Mesendoderm (in vitro differentiated cells): ENCODE measurements at regions not wholly inside any gene's neighbourhood (a gene's known extent, or its start where the extent isn't known, plus 50 kb on each side); places are given as distances from the start of the nearest gene placed in this dataset.

Experiments
- DNase-seq: peaks from one replicate; pipeline ENCODE4 v3.0.0; 2013
- H2AK5ac ChIP-seq: 2 replicates; pipeline ENCODE4 v1.6.1; 2013; ENCODE audit warnings: low read length, inconsistent platforms
- H2BK120ac ChIP-seq: 2 replicates; pipeline ENCODE4 v1.6.1; 2013; ENCODE audit warnings: low read depth, mild to moderate bottlenecking, low read length, moderate library complexity, mixed read lengths
- H2BK15ac ChIP-seq: replicated peaks from 2 replicates; pipeline ENCODE4 v1.6.1; 2013; ENCODE audit warnings: low read depth, mild to moderate bottlenecking, moderate library complexity
- H2BK5ac ChIP-seq: 2 replicates; pipeline ENCODE4 v1.6.1; 2013; ENCODE audit warnings: low read length, inconsistent platforms
- H3K18ac ChIP-seq: 2 replicates; pipeline ENCODE4 v1.6.1; 2013; ENCODE audit warnings: mild to moderate bottlenecking, low read length, mixed read lengths
- H3K23ac ChIP-seq: one replicate; pipeline ENCODE4 v1.6.1; 2013; ENCODE audit warnings: low read length
- H3K27ac ChIP-seq: 2 replicates; pipeline ENCODE4 v1.5.1; 2013; ENCODE audit warnings: low read depth, mild to moderate bottlenecking, inconsistent platforms, low read length, moderate library complexity
- H3K27me3 ChIP-seq: 2 replicates; pipeline ENCODE4 v1.6.1; 2013; ENCODE audit warnings: low read length, control low read depth, mild to moderate bottlenecking, inconsistent platforms; ENCODE audit not compliant: insufficient read depth, poor library complexity
- H3K36me3 ChIP-seq: 2 replicates; pipeline ENCODE4 v1.6.1; 2013; ENCODE audit warnings: low read length, inconsistent platforms; ENCODE audit not compliant: control insufficient read depth, insufficient read depth
- H3K4ac ChIP-seq: one replicate; pipeline ENCODE4 v1.6.1; 2013; ENCODE audit warnings: low read depth, mild to moderate bottlenecking, low read length, moderate library complexity
- H3K4me1 ChIP-seq: 2 replicates; pipeline ENCODE4 v1.6.1; 2013; ENCODE audit warnings: low read depth, low read length, inconsistent platforms; ENCODE audit not compliant: control insufficient read depth
- H3K4me2 ChIP-seq: 2 replicates; pipeline ENCODE4 v1.6.1; 2013; ENCODE audit warnings: low read length
- H3K4me3 ChIP-seq: 2 replicates; pipeline ENCODE4 v1.5.1; 2013; ENCODE audit warnings: mild to moderate bottlenecking, low read length
- H3K56ac ChIP-seq: one replicate; pipeline ENCODE4 v1.6.1; 2013; ENCODE audit warnings: low read length
- H3K79me1 ChIP-seq: 2 replicates; pipeline ENCODE4 v1.6.1; 2013; ENCODE audit warnings: low read length, inconsistent platforms
- H3K79me2 ChIP-seq: 2 replicates; pipeline ENCODE4 v1.6.1; 2013; ENCODE audit warnings: mild to moderate bottlenecking, low read length; ENCODE audit not compliant: control insufficient read depth, insufficient read depth
- H3K9ac ChIP-seq: 2 replicates; pipeline ENCODE4 v1.6.1; 2013; ENCODE audit warnings: low read length, inconsistent platforms
- H4K5ac ChIP-seq: one replicate; pipeline ENCODE4 v1.6.1; 2013; ENCODE audit warnings: low read length
- H4K8ac ChIP-seq: one replicate; pipeline ENCODE4 v1.6.1; 2013; ENCODE audit warnings: low read depth, mild to moderate bottlenecking, control low read depth, low read length, moderate library complexity
- WGBS: extraction: QIAGEN DNeasy Blood & Tissue Kit; methylation state at CpG from one replicate; pipeline ENCODE4 v1.1.7; 2013; ENCODE audit warnings: low lambda C conversion rate, missing lambda C conversion rate; ENCODE audit not compliant: insufficient coverage; ENCODE audit errors: extremely low coverage; 5-methylcytosine and 5-hydroxymethylcytosine counted together

GRCh38 chr16:48085729-48086128 lies 70.1 kb downstream of the ABCC12 start:
- Histone ChIP-seq H3K4me1 (no peaks in the 10 kb centered on the region), H4K8ac (no peak overlapping the region), H3K4me3 (no peak overlapping the region), H3K27me3 (no peaks in the 10 kb centered on the region), H3K18ac (no peak overlapping the region), H2BK5ac (no peak overlapping the region), H3K23ac (no peak overlapping the region), H3K4ac (no peak overlapping the region), H4K5ac (no peak overlapping the region), H3K4me2 (no peak overlapping the region), H3K79me1 (no peaks in the 10 kb centered on the region), H2BK15ac (no peak overlapping the region), H3K56ac (no peak overlapping the region), H3K36me3 (no peaks in the 10 kb centered on the region), H2BK120ac (no peak overlapping the region), H3K27ac (no peak overlapping the region), H2AK5ac (no peak overlapping the region), H3K9ac (no peak overlapping the region), H3K79me2 (no peaks in the 10 kb centered on the region)
- no peak for DNase-seq
- WGBS: no CpG with 5 or more reads among the region's 1 CpG

- Histone ChIP-seq H3K18ac (no peak overlapping the region), H3K4me1 (no peaks in the 10 kb centered on the region), H2BK15ac (no peak overlapping the region), H3K4me2 (no peak overlapping the region), H3K23ac (no peak overlapping the region), H3K56ac (no peak overlapping the region), H3K4me3 (no peak overlapping the region), H2BK120ac (no peak overlapping the region), H4K8ac (no peak overlapping the region), H3K9ac (no peak overlapping the region), H2BK5ac (no peak overlapping the region), H3K4ac (no peak overlapping the region), H3K79me1 (no peaks in the 10 kb centered on the region), H3K36me3 (no peaks in the 10 kb centered on the region), H4K5ac (no peak overlapping the region), H3K27me3 (no peaks in the 10 kb centered on the region), H3K27ac (no peak overlapping the region), H3K79me2 (no peaks in the 10 kb centered on the region), H2AK5ac (no peak overlapping the region)
- no CpG with 5 or more reads among the region's 7 CpGs for WGBS
- no peak for DNase-seq
Observed at GRCh38 chr16:48084826-48085225, 71.0 kb downstream of the ABCC12 start.

DNA sequence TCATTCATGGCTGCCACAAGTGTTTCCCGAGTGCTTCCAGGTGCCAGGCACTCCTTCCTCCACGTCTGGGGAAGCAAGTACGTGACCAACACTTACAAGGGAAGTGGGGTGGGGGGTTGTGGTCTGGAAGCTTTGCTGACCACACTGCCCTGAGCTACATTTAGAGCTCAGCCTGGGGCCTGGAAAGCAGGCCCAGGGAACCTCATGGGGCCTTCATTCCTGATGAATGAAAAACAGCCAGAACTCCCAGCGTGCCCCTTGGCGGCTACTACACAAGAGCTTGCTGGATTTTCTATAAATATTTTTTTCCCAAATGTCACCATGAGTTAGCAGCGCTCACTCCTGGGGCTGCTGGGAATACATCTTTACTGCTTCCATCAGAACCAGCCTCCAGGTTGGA lies 73.3 kb downstream of the ABCC12 start:
- Histone ChIP-seq H2BK5ac (no peak overlapping the region), H2BK120ac (no peak overlapping the region), H3K56ac (no peak overlapping the region), H3K36me3 (no peaks in the 10 kb centered on the region), H3K79me2 (no peaks in the 10 kb centered on the region), H3K79me1 (no peaks in the 10 kb centered on the region), H3K27me3 (no peaks in the 10 kb centered on the region), H2AK5ac (no peak overlapping the region), H3K4me3 (no peak overlapping the region), H3K4me2 (no peak overlapping the region), H3K9ac (no peak overlapping the region), H2BK15ac (no peak overlapping the region), H3K4me1 (no peaks in the 10 kb centered on the region), H3K4ac (no peak overlapping the region), H3K23ac (no peak overlapping the region), H4K8ac (no peak overlapping the region), H3K27ac (no peak overlapping the region), H4K5ac (no peak overlapping the region), H3K18ac (no peak overlapping the region)
- DNase-seq: no peak
- WGBS: no CpG with 5 or more reads among the region's 6 CpGs

- Histone ChIP-seq H2AK5ac (no peak overlapping the region), H3K27ac (no peak overlapping the region), H3K79me1 (no peaks in the 10 kb centered on the region), H3K4me1 (no peaks in the 10 kb centered on the region), H3K79me2 (no peaks in the 10 kb centered on the region), H2BK5ac (no peak overlapping the region), H3K56ac (no peak overlapping the region), H4K5ac (no peak overlapping the region), H3K27me3 (no peaks in the 10 kb centered on the region), H3K18ac (no peak overlapping the region), H4K8ac (no peak overlapping the region), H3K4ac (no peak overlapping the region), H3K9ac (no peak overlapping the region), H3K23ac (no peak overlapping the region), H2BK15ac (no peak overlapping the region), H3K4me3 (no peak overlapping the region), H2BK120ac (no peak overlapping the region), H3K36me3 (no peaks in the 10 kb centered on the region), H3K4me2 (no peak overlapping the region)
- WGBS: no CpG with 5 or more reads among the region's 3 CpGs
- no peak for DNase-seq
Observed at GRCh38 chr16:48081656-48082055, 74.1 kb downstream of the ABCC12 start.

- H3K4me1 ChIP-seq: no peaks in the 10 kb centered on the region
- no peak overlapping the region for H2BK5ac ChIP-seq
- no peak overlapping the region for H2BK15ac ChIP-seq
- no peaks in the 10 kb centered on the region for H3K27me3 ChIP-seq
- no CpG with 5 or more reads among the region's 2 CpGs for WGBS
- no peak overlapping the region for H3K9ac ChIP-seq
- no peak overlapping the region for H4K8ac ChIP-seq
- no peaks in the 10 kb centered on the region for H3K79me1 ChIP-seq
- H3K79me2 ChIP-seq: no peaks in the 10 kb centered on the region
- H2AK5ac ChIP-seq: no peak overlapping the region
- H3K56ac ChIP-seq: no peak overlapping the region
- no peak for DNase-seq
- H4K5ac ChIP-seq: no peak overlapping the region
- no peaks in the 10 kb centered on the region for H3K36me3 ChIP-seq
- H3K4me3 ChIP-seq: no peak overlapping the region
- H2BK120ac ChIP-seq: no peak overlapping the region
- no peak overlapping the region for H3K27ac ChIP-seq
- no peak overlapping the region for H3K18ac ChIP-seq
- H3K4ac ChIP-seq: no peak overlapping the region
- no peak overlapping the region for H3K23ac ChIP-seq
- H3K4me2 ChIP-seq: no peak overlapping the region
Observed at GRCh38 chr16:48076455-48077012, 79.3 kb downstream of the ABCC12 start.

DNA sequence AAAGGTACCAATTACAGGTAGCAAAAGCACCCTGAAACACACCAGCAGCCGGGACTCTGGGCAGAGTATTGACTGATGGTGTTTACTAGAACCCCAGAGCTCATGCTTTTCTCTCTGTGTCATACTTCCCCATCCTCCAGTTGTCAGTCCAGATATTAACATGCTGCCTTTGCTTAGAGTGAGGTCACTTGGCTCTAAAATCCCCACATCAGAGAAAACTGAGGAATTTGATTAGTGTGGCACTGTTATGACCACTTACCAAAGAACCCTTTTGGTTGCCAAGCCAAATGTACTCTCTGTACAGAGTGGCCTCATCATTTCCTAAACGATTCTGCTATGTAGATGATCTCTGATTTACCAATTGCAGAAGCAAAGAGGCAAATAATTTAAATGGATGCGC lies 80.4 kb downstream of the ABCC12 start:
- H3K18ac ChIP-seq: no peak overlapping the region
- DNase-seq: no peak
- no peak overlapping the region for H4K8ac ChIP-seq
- no peak overlapping the region for H3K4me3 ChIP-seq
- no peak overlapping the region for H3K9ac ChIP-seq
- H3K4ac ChIP-seq: no peak overlapping the region
- no peak overlapping the region for H3K23ac ChIP-seq
- no peaks in the 10 kb centered on the region for H3K27me3 ChIP-seq
- H2AK5ac ChIP-seq: no peak overlapping the region
- no peaks in the 10 kb centered on the region for H3K36me3 ChIP-seq
- H2BK15ac ChIP-seq: no peak overlapping the region
- no CpG with 5 or more reads among the region's 3 CpGs for WGBS
- no peak overlapping the region for H3K27ac ChIP-seq
- H2BK5ac ChIP-seq: no peak overlapping the region
- no peaks in the 10 kb centered on the region for H3K79me1 ChIP-seq
- no peak overlapping the region for H3K56ac ChIP-seq
- H3K4me2 ChIP-seq: no peak overlapping the region
- no peak overlapping the region for H4K5ac ChIP-seq
- H3K4me1 ChIP-seq: no peaks in the 10 kb centered on the region
- no peak overlapping the region for H2BK120ac ChIP-seq
- H3K79me2 ChIP-seq: no peaks in the 10 kb centered on the region
